Lower leg skin (tissue), 4 donors: ENCODE measurements at regions not wholly inside any gene's neighbourhood (a gene's known extent, or its start where the extent isn't known, plus 50 kb on each side); places are given as distances from the start of the nearest gene placed in this dataset.

ENCODE experiments used
- DNase-seq, 2 donors: peaks; one replicate each; pipeline ENCODE4 v3.0.0-alpha.2; 2019; ENCODE audit warnings: low spot score in 2 of 2
- H3K4me3 ChIP-seq: fragments of 200-600 bp; sonication (generic); 2 replicates; pipeline ENCODE4 v1.5.1; 2017; ENCODE audit warnings: mild to moderate bottlenecking, low read depth; ENCODE audit not compliant: poor library complexity, severe bottlenecking
- CTCF ChIP-seq, 3 donors: fragments of 450-650 bp; IDR thresholded peaks; one replicate each; pipeline ENCODE4 v1.5.1; 2016; ENCODE audit warnings: antibody characterized with exemption in 3 of 3, mild to moderate bottlenecking in 3 of 3, moderate library complexity in 2 of 3
- POLR2A ChIP-seq, 2 donors: fragments of 450-650 bp; IDR thresholded peaks; one replicate each; pipeline ENCODE4 v1.6.1; 2016 to 2017; ENCODE audit warnings: antibody characterized with exemption in 2 of 2, mild to moderate bottlenecking in 1 of 2, moderate library complexity in 1 of 2
- WGBS, 2 donors: methylation state at CpG; one replicate each; pipeline ENCODE4 v1.1.5; 2018; 5-methylcytosine and 5-hydroxymethylcytosine counted together
- intact Hi-C: fragments of 100-400 bp; cut with DNase I; formaldehyde crosslinking; loops from one replicate; pipeline ENCODE4 v1.15.0; 2023; ENCODE audit warnings: low total_unique reads

- H3K4me3 ChIP-seq: no peak overlapping the region
- TF ChIP-seq POLR2A (IDR thresholded peaks at IDR 0.05) (no peak), CTCF (IDR thresholded peaks at IDR 0.05) (no peak)
- intact Hi-C loops: no loop called here
- 46 to 52% methylated on average over 2 of the region's 2 CpGs for WGBS, 2 donors
- no peak for DNase-seq
Measured at GRCh38 chr11:109371444-109372176, 50.4 kb upstream of the C11orf87 start.
